Stimulated activated CD4-positive, alpha-beta T cell treated with anti-CD3 and anti-CD28 coated beads, Interleukin-12 subunit alpha, Interleukin-12 subunit beta, amount 100 ng/mL, for 48 hours (primary cell): ENCODE measurements at regions not wholly inside any gene's neighbourhood (a gene's known extent, or its start where the extent isn't known, plus 50 kb on each side); places are given as distances from the start of the nearest gene placed in this dataset.

Experiments
- DNase-seq, 3 donors: peaks; one replicate each; pipeline ENCODE4 v3.0.0-alpha.2; 2020; ENCODE audit warnings: low read depth in 2 of 3, low spot score in 1 of 3

GRCh38 chr10:108716352-108716751, 1207.0 kb downstream of the XPNPEP1 start:
- no peak for DNase-seq

GRCh38 chr10:108709927-108710722, 1213.2 kb downstream of the XPNPEP1 start:
- DNase-seq: no peak

- no peak for DNase-seq
These were observed 1214.9 kb downstream of the XPNPEP1 start for GRCh38 chr10:108708363-108708762.

- DNase-seq: no peak
These were observed 1226.4 kb downstream of the XPNPEP1 start for GRCh38 chr10:108696792-108697477.

DNA sequence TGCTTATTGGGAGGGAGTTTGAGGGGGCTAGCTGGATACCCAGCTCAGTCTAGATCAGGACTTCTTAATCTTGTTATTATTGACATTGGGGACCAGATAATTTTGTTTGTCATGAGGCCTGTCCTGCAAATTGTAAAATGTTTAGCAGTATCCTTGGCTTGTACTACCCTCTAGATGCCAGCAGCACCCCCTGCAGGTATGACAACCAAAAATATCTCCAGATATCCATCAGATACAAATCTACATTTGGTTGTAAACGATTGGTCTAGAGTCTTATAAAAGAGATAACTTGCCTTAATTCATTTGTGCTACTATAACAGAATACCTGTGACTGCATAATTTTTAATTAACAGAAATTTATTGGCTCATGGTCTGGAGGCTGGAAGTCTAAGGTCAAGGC, 1232.2 kb downstream of the XPNPEP1 start:
- no peak for DNase-seq

DNA sequence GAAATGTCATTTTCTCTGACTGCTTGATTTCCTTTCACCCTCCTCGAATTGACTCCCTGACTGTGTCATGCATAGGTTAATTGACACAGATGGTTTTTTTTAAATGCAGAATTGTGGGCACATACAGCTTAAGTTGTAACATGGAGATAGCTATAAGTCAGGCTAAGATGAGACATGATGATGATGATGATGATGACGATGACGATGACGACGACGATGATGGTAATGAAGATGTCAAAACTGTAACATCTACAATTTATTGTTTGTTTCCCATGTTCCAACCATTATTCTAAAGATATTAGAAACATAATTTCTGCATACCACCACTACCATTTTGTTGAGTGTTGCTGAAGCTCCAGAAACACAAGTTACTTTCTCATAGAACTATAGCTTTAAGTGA, 1232.8 kb downstream of the XPNPEP1 start:
- DNase-seq: no peak

GRCh38 chr10:108689891-108690290, 1233.4 kb downstream of the XPNPEP1 start:
- no peak for DNase-seq

DNA sequence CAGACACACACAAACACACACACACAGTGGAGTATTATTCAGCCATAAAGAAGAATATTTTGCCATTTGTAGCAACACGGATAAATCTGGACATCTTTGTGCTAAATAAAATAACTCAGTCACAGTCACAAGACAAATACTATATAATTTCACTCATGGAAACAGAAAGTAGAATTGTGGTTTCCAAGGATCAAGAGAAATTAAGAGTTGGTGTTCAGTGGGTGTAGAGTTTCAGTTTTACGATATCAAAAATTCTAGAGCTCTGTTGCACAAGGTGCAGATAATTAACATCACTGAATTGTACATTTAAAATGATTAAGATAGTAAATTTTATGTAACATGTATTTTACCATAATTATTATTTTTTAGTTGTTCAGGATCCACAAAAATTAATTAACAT, 1235.0 kb downstream of the XPNPEP1 start:
- no peak for DNase-seq

- DNase-seq: no peak
These were observed 1237.3 kb downstream of the XPNPEP1 start for GRCh38 chr10:108685863-108686531.

DNA sequence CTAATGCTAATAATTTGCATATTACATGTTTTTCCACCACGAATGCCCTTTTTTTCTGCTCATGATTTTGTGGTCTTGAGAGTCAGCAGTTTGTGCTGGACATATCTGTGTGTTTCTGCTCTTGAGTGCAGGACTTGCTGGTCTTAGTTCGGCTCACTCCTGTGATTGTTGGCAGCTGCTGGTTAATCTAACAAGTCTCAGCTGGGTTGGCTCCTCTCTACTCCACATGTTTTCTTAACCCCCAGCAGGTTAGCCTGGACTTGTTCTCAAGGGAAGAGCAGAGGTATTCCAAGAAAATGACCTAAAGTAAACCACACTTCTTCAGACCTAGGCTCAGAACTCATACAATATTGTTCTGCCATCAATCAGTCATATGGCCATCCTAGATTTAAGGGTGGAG, 1238.9 kb downstream of the XPNPEP1 start:
- DNase-seq: no peak

GRCh38 chr10:108673741-108674140, 1249.6 kb downstream of the XPNPEP1 start:
- no peak for DNase-seq

- DNase-seq: no peak
These were observed 1259.7 kb downstream of the XPNPEP1 start for GRCh38 chr10:108663587-108663986.

- DNase-seq: no peak
These were observed 1260.3 kb downstream of the XPNPEP1 start for GRCh38 chr10:108662975-108663374.

- DNase-seq: no peak
These were observed 1268.3 kb downstream of the XPNPEP1 start for GRCh38 chr10:108655057-108655456.

GRCh38 chr10:108653531-108653930, 1269.8 kb downstream of the XPNPEP1 start:
- no peak for DNase-seq

DNA sequence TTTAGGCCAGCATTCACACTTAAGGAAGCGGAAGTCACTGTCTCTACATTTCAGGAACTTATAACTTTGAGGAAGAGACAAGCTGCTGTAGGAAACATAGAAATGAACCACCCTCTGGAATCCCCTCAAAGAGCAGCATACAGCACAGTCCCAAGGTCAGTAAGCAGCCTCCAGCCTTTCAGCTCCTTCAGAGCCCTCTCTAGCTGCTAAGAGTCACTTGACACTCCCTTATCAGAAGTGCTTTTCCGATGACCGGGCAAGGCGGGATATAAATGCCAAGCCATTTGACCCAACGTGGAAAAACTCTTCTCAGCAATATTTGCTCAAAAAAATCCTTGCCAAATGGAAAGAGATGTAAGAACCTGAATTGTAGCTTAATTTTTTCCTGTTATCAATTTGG, 1284.3 kb downstream of the XPNPEP1 start:
- DNase-seq: no peak

GRCh38 chr10:108638225-108638624, 1285.1 kb downstream of the XPNPEP1 start:
- DNase-seq: no peak

GRCh38 chr10:108633046-108633445, 1290.3 kb downstream of the XPNPEP1 start:
- DNase-seq: no peak

DNA sequence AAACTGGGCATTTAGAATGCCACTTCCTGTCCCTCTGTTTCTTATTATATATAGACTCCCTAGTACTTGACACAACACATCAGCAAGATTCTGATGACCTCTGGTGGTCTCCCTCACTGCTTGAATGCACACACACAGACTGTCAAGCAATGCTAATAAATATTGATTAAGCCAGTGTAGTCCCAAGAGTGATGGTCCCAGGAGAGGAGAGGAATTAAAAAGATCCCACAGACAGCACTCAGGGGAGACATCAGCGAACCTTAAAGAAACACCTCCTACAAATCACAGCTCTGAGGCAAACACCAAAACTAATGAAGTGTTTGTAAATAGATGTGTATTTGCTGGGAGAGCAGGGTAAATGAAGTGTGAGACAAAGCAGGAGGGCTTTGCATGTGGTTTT, 1291.2 kb downstream of the XPNPEP1 start:
- DNase-seq: no peak

GRCh38 chr10:108631332-108631731, 1292.0 kb downstream of the XPNPEP1 start:
- no peak for DNase-seq

DNA sequence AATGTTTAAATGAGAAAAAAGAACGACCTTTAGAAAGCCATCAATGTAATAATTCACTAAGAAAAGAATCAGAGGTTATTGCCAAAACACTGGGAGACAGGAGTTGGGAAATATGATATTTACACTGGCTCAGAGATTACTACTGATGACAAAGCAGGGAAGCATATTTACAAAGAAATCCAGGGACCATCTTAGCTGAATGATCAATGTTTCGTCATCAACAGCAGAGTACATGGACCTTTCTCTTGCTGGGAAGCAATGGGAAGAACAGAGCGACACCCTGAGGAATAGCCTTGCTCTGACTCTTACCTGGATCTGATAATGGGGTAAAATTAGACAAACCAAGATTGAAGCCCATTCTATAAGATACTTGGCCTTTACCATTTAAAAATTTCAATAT, 1293.5 kb downstream of the XPNPEP1 start:
- no peak for DNase-seq

GRCh38 chr10:108624052-108624451, 1299.3 kb downstream of the XPNPEP1 start:
- DNase-seq: no peak
